ACHN (cell line): ENCODE measurements at regions not wholly inside any gene's neighbourhood (a gene's known extent, or its start where the extent isn't known, plus 50 kb on each side); places are given as distances from the start of the nearest gene placed in this dataset.
"Not testable (repeated sequence)": the region's sequence is repeated elsewhere in the genome, so short reads cannot be mapped to it uniquely, and the experiment has no call there.

Experiments used
- DNase-seq: peaks from one replicate; pipeline ENCODE4 v3.0.0-alpha.2; 2015
- in situ Hi-C: cut with HindIII; loops from 2 replicates; pipeline ENCODE4 v1.10.0; 2017; ENCODE audit warnings: low sequenced_read_pairs, low pct_ligation_motif_present, low pct_unique_long_range_greater_than_20kb

DNA sequence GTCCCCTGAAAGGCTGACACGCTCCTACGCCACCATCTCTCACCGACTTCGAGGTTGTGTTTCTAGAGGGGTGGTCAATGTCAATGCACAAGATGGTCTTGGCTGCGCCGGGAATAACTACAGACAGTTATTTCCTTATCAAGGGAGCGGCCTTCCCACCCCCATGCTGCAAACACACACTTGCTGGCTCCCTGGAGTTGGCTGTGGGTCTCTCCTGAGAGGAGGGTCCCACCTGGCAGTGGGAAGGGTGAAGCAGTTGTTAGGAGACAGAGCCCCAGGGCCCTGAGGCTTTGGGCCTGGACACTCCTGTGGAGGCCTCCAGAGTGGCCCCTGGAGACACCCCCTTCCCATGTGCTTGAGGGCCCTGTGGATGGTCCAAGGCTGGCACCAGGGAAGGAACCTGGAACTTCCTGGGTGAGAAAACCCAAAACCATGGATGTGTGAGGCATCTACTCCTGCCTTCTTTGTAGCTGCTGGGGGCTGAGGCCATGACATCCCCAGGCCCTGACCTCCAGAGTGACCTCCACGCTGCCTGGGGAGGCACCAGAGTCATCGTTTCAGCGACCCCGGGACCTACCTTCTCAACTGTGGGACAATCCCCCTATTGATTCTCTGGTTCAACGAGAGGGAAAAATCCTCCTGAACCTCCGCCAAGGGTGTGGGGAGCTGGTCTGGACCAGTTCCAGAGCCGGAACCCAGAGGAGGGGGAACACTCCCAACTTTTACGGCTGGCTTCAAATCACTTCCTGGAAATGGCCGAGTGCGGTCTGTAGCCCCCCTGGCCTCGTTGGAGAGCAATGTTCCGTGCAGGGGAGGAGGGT, 101.1 kb upstream of the COL5A1 start:
- in situ Hi-C loops, result no loop called here
- no peak for DNase-seq

DNA sequence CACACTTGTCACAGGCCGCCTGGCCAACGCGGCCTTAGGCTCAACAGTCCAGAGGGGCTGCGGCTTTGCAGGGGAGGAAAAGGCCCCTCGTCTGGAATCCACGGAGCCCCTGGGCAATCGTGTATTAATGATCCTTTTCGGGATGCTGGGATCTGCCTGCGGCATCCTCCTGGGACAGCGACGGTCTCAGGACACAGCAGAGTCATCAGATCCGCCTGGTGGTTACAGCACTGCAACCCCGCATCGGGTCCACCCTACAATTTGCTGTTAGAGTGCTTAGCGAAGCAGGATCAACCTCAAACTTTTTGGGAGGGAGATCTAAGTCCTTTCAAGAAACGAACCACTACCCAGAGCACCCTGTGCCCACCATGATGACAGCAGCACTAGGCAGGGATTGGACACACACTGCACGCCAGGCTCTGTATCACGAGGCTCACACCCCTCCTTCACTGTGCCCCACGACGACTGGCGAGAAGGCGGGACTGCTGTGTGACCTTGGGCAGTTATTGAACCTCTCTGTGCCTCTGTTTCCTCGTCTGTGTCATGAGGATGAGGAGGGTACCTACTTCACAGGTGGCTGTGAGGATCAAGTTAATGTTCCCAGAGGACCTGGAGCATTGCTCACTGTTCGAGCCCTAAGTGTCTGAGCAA, 100.4 kb upstream of the COL5A1 start:
- DNase-seq, result no peak
- in situ Hi-C loops, result no loop called here

DNA sequence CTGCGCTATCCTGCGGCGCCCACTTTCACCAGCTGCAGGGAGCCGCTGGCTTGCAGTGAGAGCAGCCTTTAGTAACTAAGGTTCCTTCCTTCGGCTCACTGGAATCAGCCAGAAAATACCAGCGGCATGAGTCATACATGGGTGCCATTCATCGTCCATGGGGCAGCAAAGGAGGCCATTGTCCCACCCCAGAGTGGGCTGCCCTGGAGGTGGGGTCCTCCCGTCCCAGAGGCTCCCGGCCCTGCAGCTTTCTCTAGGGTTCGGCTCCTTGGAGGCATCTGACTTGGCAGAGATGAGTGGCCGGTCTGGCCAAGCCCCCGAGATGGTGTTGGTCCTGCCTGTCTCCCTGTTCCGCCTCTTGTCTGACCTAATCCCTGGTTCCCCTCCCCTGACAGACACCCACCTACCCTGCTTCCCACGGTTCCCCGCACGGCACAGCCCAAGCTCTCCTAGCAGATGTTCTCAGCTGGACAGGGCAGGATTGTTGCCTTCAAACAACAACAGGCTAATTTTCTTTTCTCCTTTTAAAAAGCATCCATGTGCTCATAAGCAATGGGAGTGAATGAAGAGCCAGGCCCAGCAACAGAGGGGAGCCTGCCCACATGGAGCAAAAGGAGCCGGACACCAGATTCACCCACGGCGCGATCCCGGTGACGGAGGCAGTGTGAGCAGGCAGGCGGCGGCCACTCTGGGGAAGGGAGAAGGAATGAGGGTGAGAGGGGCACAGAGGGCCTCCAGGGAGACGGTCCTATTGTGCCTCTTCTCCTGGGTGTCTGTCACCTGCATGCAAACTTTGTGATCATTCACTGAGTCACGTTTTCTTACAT, 97.0 kb upstream of the COL5A1 start:
- in situ Hi-C loops, result no loop called here
- DNase-seq, result peak; percentile 56

- no peak for DNase-seq
- in situ Hi-C loops, result no loop called here
Observed at GRCh38 chr9:134545215-134545542, 96.4 kb upstream of the COL5A1 start.

DNA sequence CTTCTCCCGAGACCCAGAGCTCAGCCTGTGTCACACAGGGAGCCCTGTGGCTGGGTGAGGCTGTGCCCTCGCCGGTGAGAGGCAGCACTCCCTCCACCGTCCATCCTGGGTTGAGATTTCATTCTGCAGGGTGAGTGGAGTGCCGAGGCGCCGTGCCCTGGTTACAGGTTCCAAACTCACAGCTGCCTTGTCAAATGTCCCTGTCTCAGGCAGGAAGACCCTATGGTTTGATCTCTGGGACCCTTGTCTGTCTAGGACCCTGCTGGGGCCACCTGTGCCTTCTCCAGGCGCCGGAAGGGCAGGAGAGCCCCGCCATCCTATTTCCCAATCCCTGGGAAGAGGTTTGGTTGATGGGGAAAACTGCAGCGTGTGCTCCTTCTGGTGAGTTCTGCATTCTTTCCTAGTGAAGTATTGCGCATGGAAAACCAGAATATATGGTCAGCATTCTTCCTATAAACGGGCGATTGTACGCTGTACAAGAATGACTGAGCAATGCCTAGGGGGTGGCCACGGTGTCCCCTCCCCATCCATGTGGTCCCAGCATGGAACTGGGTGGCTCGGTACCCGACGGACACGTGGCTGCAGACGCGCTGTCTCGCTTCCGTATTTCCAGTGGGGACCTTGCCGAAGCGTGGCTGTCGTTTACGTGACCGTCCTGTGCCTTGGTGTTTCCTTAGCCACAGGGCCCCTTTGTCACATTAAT, 95.9 kb upstream of the COL5A1 start:
- in situ Hi-C loops, result no loop called here

DNA sequence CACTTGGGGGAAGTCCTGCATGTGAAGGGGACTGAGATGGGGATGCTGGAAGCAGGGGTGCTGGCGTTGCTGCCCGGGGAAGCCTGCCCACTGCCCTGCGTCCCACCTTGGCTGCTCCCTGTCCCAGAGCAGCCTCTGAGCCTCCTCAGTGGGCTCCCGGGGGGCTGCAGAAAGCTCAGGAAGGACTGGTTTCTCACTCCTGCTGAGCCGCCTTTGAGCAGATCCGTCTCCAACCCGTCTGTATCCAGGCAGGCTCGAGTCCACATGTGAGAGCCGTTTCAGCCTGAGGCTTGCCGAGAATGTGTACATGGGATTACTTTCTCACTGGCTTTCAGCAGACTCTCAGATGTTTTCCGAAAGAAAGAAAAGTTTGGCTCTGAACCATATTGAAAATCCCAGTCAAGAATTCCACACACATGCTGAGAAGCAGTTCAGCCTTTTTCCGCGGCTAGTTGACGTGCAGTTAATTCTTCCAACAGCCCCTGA, 95.3 kb upstream of the COL5A1 start:
- no peak for DNase-seq
- in situ Hi-C loops, result no loop called here

More for the DNA sequence above, 95.9 kb upstream of the COL5A1 start:
- DNase-seq, result no peak

DNA sequence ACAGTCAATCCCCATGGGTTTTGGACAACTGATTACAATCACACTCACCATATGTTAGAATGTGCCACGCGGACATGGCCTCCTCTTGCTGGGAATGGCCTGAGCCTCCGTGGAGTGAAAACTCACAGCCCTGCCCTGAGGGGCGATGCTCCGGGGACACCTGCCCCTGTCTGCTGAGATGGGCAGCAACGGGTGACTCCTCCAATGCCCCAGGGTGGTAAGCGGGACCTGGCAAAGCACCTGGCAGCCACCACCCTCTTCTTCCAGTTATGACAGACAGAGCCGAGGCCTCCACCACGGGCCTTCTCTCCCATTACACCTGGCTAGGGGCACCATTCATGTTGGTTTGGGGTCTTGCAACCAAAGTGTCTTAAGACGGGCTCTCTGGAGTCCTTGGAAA, 94.9 kb upstream of the COL5A1 start:
- in situ Hi-C loops, result no loop called here
- no peak for DNase-seq

GRCh38 chr9:134547161-134548100, 94.2 kb upstream of the COL5A1 start:
- in situ Hi-C loops, result no loop called here

DNA sequence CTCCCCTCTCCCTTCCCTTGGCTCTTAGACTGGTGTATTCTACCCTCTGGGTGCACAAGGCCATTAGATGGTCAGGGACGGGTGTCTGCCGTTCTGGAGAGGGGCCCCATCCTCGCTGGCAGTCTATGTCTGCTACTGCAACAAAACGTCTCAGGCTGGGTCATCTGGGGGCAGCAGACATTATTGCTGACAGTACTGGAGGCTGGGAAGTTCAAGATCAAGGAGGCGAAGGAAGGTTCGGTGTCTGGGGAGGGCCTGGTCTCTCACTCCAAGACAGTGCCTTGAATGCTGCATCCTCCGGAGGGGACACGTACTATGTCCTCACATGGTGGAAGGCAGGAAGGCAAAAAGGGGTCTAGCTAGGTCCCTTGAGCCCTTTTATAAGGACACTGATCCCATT, 93.4 kb upstream of the COL5A1 start:
- in situ Hi-C loops, result no loop called here
- DNase-seq, result no peak

More at GRCh38 chr9:134547161-134548100, 94.2 kb upstream of the COL5A1 start:
- no peak for DNase-seq

DNA sequence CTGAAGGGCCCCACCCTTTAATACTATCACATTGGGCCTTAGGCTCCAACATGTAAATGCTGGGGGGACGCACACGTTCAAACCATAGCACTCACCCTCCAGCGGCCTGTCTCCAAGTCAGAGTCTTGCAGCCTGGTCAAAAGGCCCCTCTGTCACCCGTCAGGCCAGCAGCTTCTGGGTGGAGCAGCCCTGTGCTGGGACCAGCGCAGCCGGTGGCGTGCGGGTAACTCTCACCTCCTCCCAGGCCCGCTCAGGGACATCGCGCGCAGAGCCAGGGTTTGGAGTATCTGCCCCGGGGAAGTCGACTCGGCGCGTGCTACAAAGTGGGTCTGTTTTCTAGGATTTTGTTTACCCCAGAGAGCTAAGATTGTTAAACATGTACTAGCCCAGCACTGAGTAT, 93.0 kb upstream of the COL5A1 start:
- in situ Hi-C loops, result no loop called here
- no peak for DNase-seq

- no peak for DNase-seq
- in situ Hi-C loops, result no loop called here
Observed at GRCh38 chr9:134549336-134549735, 92.3 kb upstream of the COL5A1 start.

- in situ Hi-C loops, DNase-seq: not testable (repeated sequence)
Observed at GRCh38 chr9:134550081-134550480, 91.5 kb upstream of the COL5A1 start.

DNA sequence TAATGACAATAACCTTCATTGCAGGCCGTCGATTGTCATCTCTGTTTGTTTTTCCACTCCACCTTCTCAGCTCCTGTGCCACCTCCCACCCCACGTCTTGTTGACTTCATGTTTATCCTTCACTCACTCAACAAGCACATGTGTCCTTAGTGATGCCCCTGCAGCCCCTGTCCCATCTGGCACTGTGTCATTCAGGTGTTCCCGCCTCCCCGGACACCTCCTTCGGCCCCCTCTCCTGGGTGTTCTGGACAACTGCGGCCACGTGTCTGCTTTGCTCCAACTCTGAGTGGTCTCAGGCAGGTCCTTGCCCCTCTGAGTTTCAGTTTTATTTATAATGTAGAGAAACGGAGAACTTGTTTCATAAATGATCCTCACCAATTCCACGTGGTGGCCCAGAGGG, 91.0 kb upstream of the COL5A1 start:
- no peak for DNase-seq

GRCh38 chr9:134551176-134551575, 90.4 kb upstream of the COL5A1 start:
- in situ Hi-C loops, result no loop called here
- no peak for DNase-seq

More for the DNA sequence above, 91.0 kb upstream of the COL5A1 start:
- in situ Hi-C loops, result no loop called here

DNA sequence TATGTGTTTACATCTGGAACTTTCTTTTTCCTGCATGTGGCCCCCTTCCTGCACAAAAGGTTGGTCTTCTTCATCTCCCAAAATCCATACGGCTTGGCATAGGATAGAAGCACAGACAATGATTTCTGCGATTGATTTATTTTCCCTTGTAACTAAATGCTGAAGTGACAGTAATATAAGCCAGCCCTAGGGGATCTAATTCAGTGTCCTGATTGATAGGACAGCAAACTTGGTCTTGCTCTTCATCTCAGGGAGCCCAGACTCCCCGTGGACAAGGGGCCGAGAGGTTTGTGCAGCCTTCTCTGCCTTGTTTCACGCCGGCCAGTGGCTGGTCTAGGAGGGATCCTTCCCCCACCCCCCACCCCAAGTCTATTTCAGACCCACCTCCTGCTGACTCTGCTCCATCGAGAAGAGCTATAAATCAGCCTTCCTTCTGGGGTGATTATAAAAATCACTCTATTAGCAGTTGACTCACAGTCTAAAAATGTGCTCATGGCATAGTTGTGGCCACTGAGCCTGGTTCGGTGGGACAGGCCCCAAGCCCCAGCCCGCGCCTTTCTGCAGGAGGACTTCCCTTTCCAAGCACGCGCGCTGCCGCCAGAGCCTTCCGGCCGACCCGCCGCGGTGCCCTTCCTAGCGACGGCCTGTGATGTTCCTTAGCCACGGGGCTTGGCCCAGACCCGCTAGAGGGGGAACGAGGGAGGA, 89.8 kb upstream of the COL5A1 start:
- DNase-seq, result peak; percentile 31
- in situ Hi-C loops, result no loop called here

DNA sequence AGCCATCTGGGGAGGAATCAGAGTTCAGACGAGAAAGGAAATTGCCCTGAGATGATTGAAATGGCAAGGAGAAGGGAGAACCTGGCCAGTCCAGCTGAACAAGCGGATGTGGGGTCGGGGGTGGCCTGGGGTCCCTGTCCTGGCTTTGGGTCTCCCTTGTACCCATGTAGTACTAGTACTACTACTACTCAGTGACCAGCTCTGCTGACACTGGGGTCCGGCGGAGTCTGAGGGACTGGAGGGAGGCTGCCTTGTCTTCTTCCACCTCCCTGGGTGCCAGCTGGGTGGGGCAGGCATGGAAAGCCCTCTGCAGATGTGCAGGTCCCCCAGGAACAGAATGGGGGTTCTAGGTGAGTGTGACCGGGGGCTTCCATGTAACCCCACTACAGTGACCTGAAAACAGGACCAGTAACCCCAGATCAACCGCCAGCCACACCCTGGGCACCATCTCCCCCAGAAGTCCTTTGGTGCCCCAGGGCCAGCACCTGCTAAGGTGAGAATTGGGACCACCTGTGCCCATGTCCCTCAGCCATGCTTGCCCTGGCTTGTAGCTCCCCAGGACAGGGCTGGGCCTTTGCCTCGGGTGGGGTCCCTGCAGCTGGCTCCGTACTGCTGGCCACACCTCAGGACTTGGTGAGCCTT, 89.1 kb upstream of the COL5A1 start:
- in situ Hi-C loops, result no loop called here
- no peak for DNase-seq
